Mesenchymal stem cell (in vitro differentiated cells and primary cell): ENCODE measurements at regions not wholly inside any gene's neighbourhood (a gene's known extent, or its start where the extent isn't known, plus 50 kb on each side); places are given as distances from the start of the nearest gene placed in this dataset.

Experiments used
- DNase-seq: peaks from one replicate; pipeline ENCODE4 v3.0.0-alpha.2; 2013
- H2AFZ ChIP-seq: one replicate; pipeline ENCODE4 v1.6.1; 2013; ENCODE audit warnings: low read depth, mild to moderate bottlenecking, control low read depth, inconsistent platforms, low read length, moderate library complexity
- H2AK5ac ChIP-seq: 2 replicates; pipeline ENCODE4 v1.6.1; 2013; ENCODE audit warnings: low read length, moderate library complexity, mild to moderate bottlenecking, inconsistent platforms; ENCODE audit not compliant: severe bottlenecking
- H2BK120ac ChIP-seq: one replicate; pipeline ENCODE4 v1.6.1; 2013; ENCODE audit warnings: low read depth, mild to moderate bottlenecking, inconsistent platforms, low read length, moderate library complexity
- H2BK12ac ChIP-seq, 2 experiments: one replicate each; pipeline ENCODE4 v1.6.1; 2013; ENCODE audit warnings: inconsistent platforms in 2 of 2, low read length in 2 of 2, mild to moderate bottlenecking in 2 of 2, moderate library complexity in 2 of 2, control low read depth in 1 of 2
- H2BK15ac ChIP-seq: one replicate; pipeline ENCODE4 v1.6.1; 2013; ENCODE audit warnings: mild to moderate bottlenecking, low read depth, inconsistent platforms; ENCODE audit not compliant: poor library complexity, severe bottlenecking
- H2BK5ac ChIP-seq: 2 replicates; pipeline ENCODE4 v1.6.1; 2013; ENCODE audit warnings: low read depth, mild to moderate bottlenecking, low read length, control low read depth, inconsistent platforms; ENCODE audit not compliant: poor library complexity, severe bottlenecking
- H3K14ac ChIP-seq, 2 experiments: one replicate each; pipeline ENCODE4 v1.6.1; 2013; ENCODE audit warnings: inconsistent platforms in 2 of 2, low read length in 2 of 2, control low read depth in 1 of 2, mild to moderate bottlenecking in 1 of 2, moderate library complexity in 1 of 2
- H3K18ac ChIP-seq, 2 experiments: one replicate each; pipeline ENCODE4 v1.6.1; 2013; ENCODE audit warnings: inconsistent platforms in 2 of 2, low read length in 2 of 2, control low read depth in 1 of 2, low read depth in 1 of 2, mild to moderate bottlenecking in 1 of 2
- H3K23ac ChIP-seq, 2 experiments: one replicate each; pipeline ENCODE4 v1.6.1; 2013; ENCODE audit warnings: inconsistent platforms in 2 of 2, low read length in 2 of 2, mild to moderate bottlenecking in 2 of 2, moderate library complexity in 2 of 2, control low read depth in 1 of 2
- H3K27ac ChIP-seq: 2 replicates; pipeline ENCODE4 v1.5.1; 2013; ENCODE audit warnings: mild to moderate bottlenecking, moderate library complexity, low read length, control low read depth, inconsistent platforms; ENCODE audit not compliant: poor library complexity, severe bottlenecking
- H3K27me3 ChIP-seq, 2 experiments: 2 replicates each; pipeline versions ENCODE4 v1.6.1 to v1.7.0; 2013; ENCODE audit warnings: low read length in 2 of 2, mild to moderate bottlenecking in 2 of 2, moderate library complexity in 2 of 2, control low read depth in 1 of 2, inconsistent platforms in 1 of 2; ENCODE audit not compliant: control insufficient read depth in 1 of 2, insufficient read depth in 1 of 2
- H3K36me3 ChIP-seq, 2 experiments: 2 replicates each; pipeline versions ENCODE4 v1.6.1 to v1.7.0; 2013; ENCODE audit warnings: low read length in 2 of 2, control low read depth in 1 of 2, inconsistent platforms in 1 of 2, low read depth in 1 of 2, mild to moderate bottlenecking in 1 of 2; ENCODE audit not compliant: insufficient read depth in 2 of 2, control insufficient read depth in 1 of 2
- H3K4ac ChIP-seq, 2 experiments: one replicate each; pipeline ENCODE4 v1.6.1; 2013; ENCODE audit warnings: inconsistent platforms in 2 of 2, low read length in 2 of 2, mild to moderate bottlenecking in 2 of 2, moderate library complexity in 2 of 2, control low read depth in 1 of 2, low read depth in 1 of 2
- H3K4me1 ChIP-seq: 2 replicates; pipeline ENCODE4 v1.6.1; 2013; ENCODE audit warnings: low read depth, low read length, control low read depth; ENCODE audit not compliant: control insufficient read depth, insufficient read depth
- H3K4me2 ChIP-seq: 2 replicates; pipeline ENCODE4 v1.6.1; 2013; ENCODE audit warnings: low read length, mild to moderate bottlenecking, inconsistent platforms; ENCODE audit not compliant: poor library complexity, severe bottlenecking
- H3K4me3 ChIP-seq, 2 experiments: 2 replicates each; pipeline versions ENCODE4 v1.5.1 to v1.7.0; 2013; ENCODE audit warnings: low read length in 2 of 2, mild to moderate bottlenecking in 2 of 2, control low read depth in 1 of 2, low read depth in 1 of 2; ENCODE audit not compliant: insufficient read depth in 1 of 2
- H3K79me1 ChIP-seq: replicated peaks from 2 replicates; pipeline ENCODE4 v1.6.1; 2013; ENCODE audit warnings: mild to moderate bottlenecking, control low read depth, low read length, inconsistent platforms; ENCODE audit not compliant: poor library complexity, severe bottlenecking
- H3K9ac ChIP-seq: 2 replicates; pipeline ENCODE4 v1.7.0; 2013; ENCODE audit warnings: mild to moderate bottlenecking, low read length, moderate library complexity
- H3K9me3 ChIP-seq: 2 replicates; pipeline ENCODE4 v1.7.0; 2013; ENCODE audit warnings: mild to moderate bottlenecking, low read length; ENCODE audit not compliant: control insufficient read depth
- H4K8ac ChIP-seq: one replicate; pipeline ENCODE4 v1.6.1; 2013; ENCODE audit warnings: inconsistent platforms, mild to moderate bottlenecking, low read length, moderate library complexity
- H4K91ac ChIP-seq: one replicate; pipeline ENCODE4 v1.6.1; 2013; ENCODE audit warnings: mild to moderate bottlenecking, low read length, inconsistent platforms
- WGBS: methylation state at CpG from one replicate; pipeline ENCODE4 v1.1.7; 2013; ENCODE audit warnings: mixed read lengths; 5-methylcytosine and 5-hydroxymethylcytosine counted together

GRCh38 chr4:109378511-109378910, 55.1 kb upstream of the SEC24B start:
- no peak for DNase-seq
- Histone ChIP-seq H2AK5ac (no peak overlapping the region), H4K8ac (no peak overlapping the region), H3K14ac (no peak overlapping the region), H3K4ac (no peak overlapping the region), H3K23ac (no peak overlapping the region), H3K4me1 (no peaks in the 10 kb centered on the region), H2BK120ac (no peak overlapping the region), H2BK5ac (no peak overlapping the region), H3K79me1 (no peaks in the 10 kb centered on the region), H2BK15ac (no peak overlapping the region), H3K9me3 (no peaks in the 10 kb centered on the region), H3K4me3 (no peak overlapping the region), H2AFZ (no peak overlapping the region), H3K27me3 (peaks cover 4 to 11% of the 10 kb centered on the region in 2 experiments), H3K27ac (no peak overlapping the region), H3K36me3 (no peaks in the 10 kb centered on the region), H3K4me2 (no peak overlapping the region), H3K9ac (no peak overlapping the region), H4K91ac (no peak overlapping the region), H2BK12ac (no peak overlapping the region), H3K18ac (no peak overlapping the region)
- 100% methylated on average over 1 of the region's 1 CpG for WGBS

GRCh38 chr4:109378076-109378475, 55.5 kb upstream of the SEC24B start:
- Histone ChIP-seq H3K27me3 (peaks cover 4 to 11% of the 10 kb centered on the region in 2 experiments), H3K9ac (no peak overlapping the region), H2AFZ (no peak overlapping the region), H2AK5ac (no peak overlapping the region), H3K9me3 (no peaks in the 10 kb centered on the region), H3K79me1 (no peaks in the 10 kb centered on the region), H3K4me3 (no peak overlapping the region), H2BK12ac (no peak overlapping the region), H2BK120ac (no peak overlapping the region), H3K4me2 (no peak overlapping the region), H2BK15ac (no peak overlapping the region), H3K14ac (no peak overlapping the region), H4K8ac (no peak overlapping the region), H3K23ac (no peak overlapping the region), H2BK5ac (no peak overlapping the region), H3K4me1 (no peaks in the 10 kb centered on the region), H3K4ac (no peak overlapping the region), H3K27ac (no peak overlapping the region), H3K36me3 (no peaks in the 10 kb centered on the region), H4K91ac (no peak overlapping the region), H3K18ac (no peak overlapping the region)
- 85% methylated on average over 3 of the region's 3 CpGs for WGBS
- DNase-seq = no peak

GRCh38 chr4:109375778-109376414, 57.7 kb upstream of the SEC24B start:
- no peak for DNase-seq
- H2BK15ac ChIP-seq = no peak overlapping the region
- H2AFZ ChIP-seq = no peak overlapping the region
- H3K27me3 ChIP-seq = peaks cover 4 to 11% of the 10 kb centered on the region in 2 experiments
- H3K4me2 ChIP-seq = no peak overlapping the region
- 83% methylated on average over 6 of the region's 8 CpGs for WGBS
- no peak overlapping the region for H4K8ac ChIP-seq
- no peak overlapping the region for H2BK120ac ChIP-seq
- H3K4ac ChIP-seq = no peak overlapping the region
- no peaks in the 10 kb centered on the region for H3K36me3 ChIP-seq
- no peak overlapping the region for H2BK12ac ChIP-seq
- no peaks in the 10 kb centered on the region for H3K4me1 ChIP-seq
- H4K91ac ChIP-seq = no peak overlapping the region
- no peak overlapping the region for H3K4me3 ChIP-seq
- H3K79me1 ChIP-seq = no peaks in the 10 kb centered on the region
- no peaks in the 10 kb centered on the region for H3K9me3 ChIP-seq
- no peak overlapping the region for H2BK5ac ChIP-seq
- no peak overlapping the region for H3K23ac ChIP-seq
- H3K9ac ChIP-seq = no peak overlapping the region
- no peak overlapping the region for H3K18ac ChIP-seq
- no peak overlapping the region for H2AK5ac ChIP-seq
- H3K27ac ChIP-seq = no peak overlapping the region
- no peak overlapping the region for H3K14ac ChIP-seq

GRCh38 chr4:109368661-109369060, 65.0 kb upstream of the SEC24B start:
- Histone ChIP-seq H2AFZ (no peak overlapping the region), H3K79me1 (no peaks in the 10 kb centered on the region), H3K4me2 (no peak overlapping the region), H3K4me1 (no peaks in the 10 kb centered on the region), H2BK12ac (no peak overlapping the region), H4K91ac (no peak overlapping the region), H3K9me3 (no peaks in the 10 kb centered on the region), H3K27me3 (no peaks in the 10 kb centered on the region), H2AK5ac (no peak overlapping the region), H3K14ac (no peak overlapping the region), H4K8ac (no peak overlapping the region), H3K23ac (no peak overlapping the region), H2BK5ac (no peak overlapping the region), H3K4ac (no peak overlapping the region), H3K18ac (no peak overlapping the region), H3K9ac (no peak overlapping the region), H3K4me3 (no peak overlapping the region), H3K27ac (no peak overlapping the region), H2BK120ac (no peak overlapping the region), H3K36me3 (no peaks in the 10 kb centered on the region), H2BK15ac (no peak overlapping the region)
- 85% methylated on average over 3 of the region's 3 CpGs for WGBS
- peak; percentile 11 for DNase-seq
